GM12874 (cell line): ENCODE measurements at regions not wholly inside any gene's neighbourhood (a gene's known extent, or its start where the extent isn't known, plus 50 kb on each side); places are given as distances from the start of the nearest gene placed in this dataset.

Experiments used
- CTCF ChIP-seq: IDR thresholded peaks from 2 replicates; pipeline ENCODE4 v1.5.1; 2011; ENCODE audit warnings: low read depth, mild to moderate bottlenecking, control low read depth, low read length, moderate library complexity; ENCODE audit not compliant: insufficient read depth

- TF ChIP-seq CTCF, result no peak
Observed at GRCh38 chr4:58749206-58749605, 1639.0 kb upstream of the IGFBP7 start.

- no peak for TF ChIP-seq CTCF
Observed at GRCh38 chr4:58740897-58741296, 1630.7 kb upstream of the IGFBP7 start.

GRCh38 chr4:58739275-58739674, 1629.1 kb upstream of the IGFBP7 start:
- no peak for TF ChIP-seq CTCF

GRCh38 chr4:58738375-58738774, 1628.2 kb upstream of the IGFBP7 start:
- no peak for TF ChIP-seq CTCF

- no peak for TF ChIP-seq CTCF
Observed at GRCh38 chr4:58734030-58734674, 1624.0 kb upstream of the IGFBP7 start.

GRCh38 chr4:58732973-58733372, 1622.8 kb upstream of the IGFBP7 start:
- TF ChIP-seq CTCF, result 0 out of 2 replicates have a peak, but pooled peaks have one; percentile 6

- no peak for TF ChIP-seq CTCF
Observed at GRCh38 chr4:58723954-58724353, 1613.8 kb upstream of the IGFBP7 start.
